GM23248 (cell line): ENCODE measurements at regions not wholly inside any gene's neighbourhood (a gene's known extent, or its start where the extent isn't known, plus 50 kb on each side); places are given as distances from the start of the nearest gene placed in this dataset.

ENCODE experiments used
- DNase-seq: peaks from one replicate; pipeline ENCODE4 v3.0.0-alpha.2; 2015
- H2AFZ ChIP-seq: fragments of 200-600 bp; sonication (generic); 2 replicates; pipeline ENCODE4 v1.6.1; 2016; ENCODE audit warnings: antibody characterized with exemption
- H3F3A ChIP-seq: fragments of 200-600 bp; sonication (generic); 2 replicates; pipeline ENCODE4 v1.6.1; 2016; ENCODE audit warnings: mild to moderate bottlenecking, antibody characterized with exemption, mixed run types; ENCODE audit not compliant: insufficient read depth
- H3K27ac ChIP-seq: fragments of 200-600 bp; sonication (generic); 2 replicates; pipeline ENCODE4 v1.5.1; 2016; ENCODE audit warnings: mild to moderate bottlenecking
- H3K27me3 ChIP-seq: fragments of 200-600 bp; sonication (generic); replicated peaks from 2 replicates; pipeline ENCODE4 v1.6.1; 2016; ENCODE audit warnings: mild to moderate bottlenecking; ENCODE audit not compliant: insufficient read depth
- H3K36me3 ChIP-seq: fragments of 200-600 bp; sonication (generic); 2 replicates; pipeline ENCODE4 v1.6.1; 2016; ENCODE audit warnings: low read depth, mild to moderate bottlenecking
- H3K4me1 ChIP-seq: fragments of 200-600 bp; sonication (generic); 2 replicates; pipeline ENCODE4 v1.6.1; 2016; ENCODE audit warnings: mild to moderate bottlenecking; ENCODE audit not compliant: insufficient read depth
- H3K4me2 ChIP-seq: fragments of 200-600 bp; sonication (generic); one replicate; pipeline ENCODE4 v1.6.1; 2016; ENCODE audit warnings: mild to moderate bottlenecking; ENCODE audit not compliant: unreplicated experiment
- H3K4me3 ChIP-seq: fragments of 200-600 bp; sonication (generic); 2 replicates; pipeline ENCODE4 v1.5.1; 2016; ENCODE audit warnings: mild to moderate bottlenecking
- H3K79me2 ChIP-seq: fragments of 200-600 bp; sonication (generic); 2 replicates; pipeline ENCODE4 v1.6.1; 2016; ENCODE audit warnings: mild to moderate bottlenecking; ENCODE audit not compliant: insufficient read depth
- H3K9ac ChIP-seq: fragments of 200-600 bp; sonication (generic); 2 replicates; pipeline ENCODE4 v1.6.1; 2016; ENCODE audit warnings: mild to moderate bottlenecking
- H3K9me2 ChIP-seq: fragments of 200-600 bp; sonication (generic); 2 replicates; pipeline ENCODE4 v1.6.1; 2016; ENCODE audit warnings: mixed run types, mild to moderate bottlenecking, moderate library complexity; ENCODE audit not compliant: insufficient read depth
- H3K9me3 ChIP-seq: fragments of 200-600 bp; sonication (generic); one replicate; pipeline ENCODE4 v1.6.1; 2017; ENCODE audit warnings: low read depth
- H4K20me1 ChIP-seq: fragments of 200-600 bp; sonication (generic); 2 replicates; pipeline ENCODE4 v1.6.0; 2016; ENCODE audit not compliant: insufficient read depth
- EZH2 ChIP-seq: fragments of 200-600 bp; sonication (generic); IDR thresholded peaks from 2 replicates; pipeline ENCODE4 v1.6.1; 2018; ENCODE audit warnings: antibody characterized with exemption, mild to moderate bottlenecking; ENCODE audit not compliant: insufficient read depth, poor library complexity, severe bottlenecking
- EZH2phosphoT487 ChIP-seq: fragments of 200-600 bp; sonication (generic); IDR thresholded peaks from 2 replicates; pipeline ENCODE4 v1.6.1; 2018; ENCODE audit warnings: antibody characterized with exemption, moderate library complexity, mild to moderate bottlenecking, low read depth; ENCODE audit not compliant: insufficient read depth
- WGBS, 2 experiments: methylation state at CpG; one replicate each; pipeline ENCODE4 v1.1.6; 2015 to 2017; ENCODE audit warnings: low lambda C conversion rate in 2 of 2, low coverage in 1 of 2; ENCODE audit errors: missing lambda C conversion rate in 2 of 2; 5-methylcytosine and 5-hydroxymethylcytosine counted together
- in situ Hi-C: fragments of 300-500 bp; cut with MboI; formaldehyde crosslinking; loops from 2 replicates; pipeline ENCODE4 v1.15.0; 2020

GRCh38 chrX:42484233-42484632 is 293.7 kb downstream of the PPP1R2C start:
- Histone ChIP-seq H2AFZ (no peak overlapping the region), H3K4me3 (no peak overlapping the region), H3K9me2 (no peaks in the 10 kb centered on the region), H3F3A (no peaks in the 10 kb centered on the region), H3K27ac (no peak overlapping the region), H3K27me3 (no peaks in the 10 kb centered on the region), H3K9me3 (no peaks in the 10 kb centered on the region), H3K36me3 (no peaks in the 10 kb centered on the region), H4K20me1 (no peaks in the 10 kb centered on the region), H3K4me2 (no peak overlapping the region), H3K9ac (no peak overlapping the region), H3K4me1 (no peaks in the 10 kb centered on the region), H3K79me2 (no peaks in the 10 kb centered on the region)
- TF ChIP-seq EZH2 (no peak), EZH2phosphoT487 (no peak)
- DNase-seq: no peak
- in situ Hi-C loops: no loop called here
- 0 to 7% methylated on average over 1 of the region's 1 CpG for WGBS, 2 experiments

GRCh38 chrX:42477396-42477795 is 300.6 kb downstream of the PPP1R2C start:
- Histone ChIP-seq H3K79me2 (no peaks in the 10 kb centered on the region), H3K9me3 (no peaks in the 10 kb centered on the region), H3K9ac (no peak overlapping the region), H3F3A (no peaks in the 10 kb centered on the region), H2AFZ (no peak overlapping the region), H3K27me3 (no peaks in the 10 kb centered on the region), H3K4me3 (no peak overlapping the region), H3K27ac (no peak overlapping the region), H3K4me1 (no peaks in the 10 kb centered on the region), H3K4me2 (no peak overlapping the region), H3K36me3 (no peaks in the 10 kb centered on the region), H3K9me2 (no peaks in the 10 kb centered on the region), H4K20me1 (no peaks in the 10 kb centered on the region)
- no peak for DNase-seq
- in situ Hi-C loops: no loop called here
- 0 to 6% methylated on average over 1 of the region's 1 CpG for WGBS, 2 experiments
- no peak for TF ChIP-seq EZH2phosphoT487
- TF ChIP-seq EZH2: no peak

- in situ Hi-C loops: no loop called here
- no peaks in the 10 kb centered on the region for H3F3A ChIP-seq
- no peaks in the 10 kb centered on the region for H3K27me3 ChIP-seq
- no peak for TF ChIP-seq EZH2phosphoT487
- TF ChIP-seq EZH2: no peak
- H3K9me2 ChIP-seq: no peaks in the 10 kb centered on the region
- no peak overlapping the region for H2AFZ ChIP-seq
- H3K4me2 ChIP-seq: no peak overlapping the region
- no peaks in the 10 kb centered on the region for H4K20me1 ChIP-seq
- no peaks in the 10 kb centered on the region for H3K79me2 ChIP-seq
- no peaks in the 10 kb centered on the region for H3K4me1 ChIP-seq
- 5 to 11% methylated on average over 1 of the region's 1 CpG for WGBS, 2 experiments
- no peak for DNase-seq
- no peaks in the 10 kb centered on the region for H3K36me3 ChIP-seq
- no peak overlapping the region for H3K4me3 ChIP-seq
- H3K27ac ChIP-seq: no peak overlapping the region
- no peak overlapping the region for H3K9ac ChIP-seq
- H3K9me3 ChIP-seq: no peaks in the 10 kb centered on the region
Observed at GRCh38 chrX:42472727-42473126, 305.2 kb downstream of the PPP1R2C start.

GRCh38 chrX:42466332-42467046 is 311.5 kb downstream of the PPP1R2C start:
- in situ Hi-C loops: no loop called here
- no peak overlapping the region for H3K4me2 ChIP-seq
- no peaks in the 10 kb centered on the region for H3K9me3 ChIP-seq
- no peaks in the 10 kb centered on the region for H3K27me3 ChIP-seq
- no peaks in the 10 kb centered on the region for H3K36me3 ChIP-seq
- no peaks in the 10 kb centered on the region for H3K9me2 ChIP-seq
- WGBS, 2 experiments: 58 to 72% methylated on average over 4 of the region's 4 CpGs
- H3F3A ChIP-seq: no peaks in the 10 kb centered on the region
- no peaks in the 10 kb centered on the region for H3K4me1 ChIP-seq
- H3K27ac ChIP-seq: no peak overlapping the region
- no peak for DNase-seq
- H3K4me3 ChIP-seq: no peak overlapping the region
- H4K20me1 ChIP-seq: no peaks in the 10 kb centered on the region
- no peak for TF ChIP-seq EZH2phosphoT487
- no peak for TF ChIP-seq EZH2
- no peak overlapping the region for H3K9ac ChIP-seq
- H3K79me2 ChIP-seq: no peaks in the 10 kb centered on the region
- H2AFZ ChIP-seq: no peak overlapping the region

- Histone ChIP-seq H3K36me3 (no peaks in the 10 kb centered on the region), H4K20me1 (no peaks in the 10 kb centered on the region), H3K4me1 (no peaks in the 10 kb centered on the region), H3K9ac (no peak overlapping the region), H3K79me2 (no peaks in the 10 kb centered on the region), H3F3A (no peaks in the 10 kb centered on the region), H3K9me2 (no peaks in the 10 kb centered on the region), H3K27me3 (no peaks in the 10 kb centered on the region), H3K4me3 (no peak overlapping the region), H3K9me3 (no peaks in the 10 kb centered on the region), H3K4me2 (no peak overlapping the region), H2AFZ (no peak overlapping the region), H3K27ac (no peak overlapping the region)
- WGBS, 2 experiments: 0% methylated on average over 1 of the region's 1 CpG
- in situ Hi-C loops: no loop called here
- DNase-seq: no peak
- TF ChIP-seq EZH2phosphoT487 (no peak), EZH2 (no peak)
Observed at GRCh38 chrX:42465821-42466220, 312.1 kb downstream of the PPP1R2C start.
